PC-3 (cell line): ENCODE measurements at regions not wholly inside any gene's neighbourhood (a gene's known extent, or its start where the extent isn't known, plus 50 kb on each side); places are given as distances from the start of the nearest gene placed in this dataset.
"Not testable (repeated sequence)": the region's sequence is repeated elsewhere in the genome, so short reads cannot be mapped to it uniquely, and the experiment has no call there.

Experiments used
- EZH2phosphoT487 ChIP-seq: fragments of 300-600 bp; sonication (generic); IDR thresholded peaks from 2 replicates; pipeline ENCODE4 v1.6.1; 2018; ENCODE audit warnings: mild to moderate bottlenecking, antibody characterized with exemption, low read length, borderline replicate concordance
- TF ChIP-seq, protein P1 (sequence below): fragments of 300-600 bp; sonication (generic); conservative IDR thresholded peaks from 2 replicates; pipeline ENCODE4 v1.5.1; 2017; ENCODE audit warnings: antibody characterized with exemption, low read depth, mild to moderate bottlenecking, low read length

DNA sequence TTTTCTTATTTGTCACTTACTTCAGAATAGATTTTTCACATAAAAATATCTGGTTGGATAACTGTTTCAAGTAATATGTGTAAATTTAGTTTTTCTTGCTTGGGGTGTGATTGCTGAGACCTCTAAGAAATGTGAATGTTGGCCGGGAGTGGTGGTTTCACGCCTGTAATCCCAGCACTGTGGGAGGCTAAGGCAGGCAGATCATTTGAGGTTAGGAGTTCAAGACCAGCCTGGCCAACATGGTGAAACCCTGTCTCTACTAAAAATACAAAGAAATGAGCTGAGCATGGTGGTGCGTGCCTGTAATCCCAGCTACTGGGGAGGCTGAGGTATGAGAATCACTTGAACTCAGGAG, 161.5 kb downstream of the REEP3 start:
- TF ChIP-seq, protein P1, sequence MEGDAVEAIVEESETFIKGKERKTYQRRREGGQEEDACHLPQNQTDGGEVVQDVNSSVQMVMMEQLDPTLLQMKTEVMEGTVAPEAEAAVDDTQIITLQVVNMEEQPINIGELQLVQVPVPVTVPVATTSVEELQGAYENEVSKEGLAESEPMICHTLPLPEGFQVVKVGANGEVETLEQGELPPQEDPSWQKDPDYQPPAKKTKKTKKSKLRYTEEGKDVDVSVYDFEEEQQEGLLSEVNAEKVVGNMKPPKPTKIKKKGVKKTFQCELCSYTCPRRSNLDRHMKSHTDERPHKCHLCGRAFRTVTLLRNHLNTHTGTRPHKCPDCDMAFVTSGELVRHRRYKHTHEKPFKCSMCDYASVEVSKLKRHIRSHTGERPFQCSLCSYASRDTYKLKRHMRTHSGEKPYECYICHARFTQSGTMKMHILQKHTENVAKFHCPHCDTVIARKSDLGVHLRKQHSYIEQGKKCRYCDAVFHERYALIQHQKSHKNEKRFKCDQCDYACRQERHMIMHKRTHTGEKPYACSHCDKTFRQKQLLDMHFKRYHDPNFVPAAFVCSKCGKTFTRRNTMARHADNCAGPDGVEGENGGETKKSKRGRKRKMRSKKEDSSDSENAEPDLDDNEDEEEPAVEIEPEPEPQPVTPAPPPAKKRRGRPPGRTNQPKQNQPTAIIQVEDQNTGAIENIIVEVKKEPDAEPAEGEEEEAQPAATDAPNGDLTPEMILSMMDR, result not testable (repeated sequence)
- not testable (repeated sequence) for TF ChIP-seq EZH2phosphoT487
